MM.1S (cell line): ENCODE measurements at regions not wholly inside any gene's neighbourhood (a gene's known extent, or its start where the extent isn't known, plus 50 kb on each side); places are given as distances from the start of the nearest gene placed in this dataset.
A peak's percentile ranks its signal among the peaks of the same experiment; 100 is the strongest.

ENCODE experiments used
- DNase-seq: peaks from one replicate; pipeline ENCODE4 v3.0.0-alpha.2; 2015
- H2AFZ ChIP-seq: fragments of 300-600 bp; sonication (generic); 2 replicates; pipeline ENCODE4 v1.6.0; 2016; ENCODE audit warnings: antibody characterized with exemption, low read length
- H3F3A ChIP-seq: fragments of 300-600 bp; sonication (generic); 2 replicates; pipeline ENCODE4 v1.6.1; 2016; ENCODE audit warnings: mild to moderate bottlenecking, antibody characterized with exemption, low read length, moderate library complexity, mixed read lengths; ENCODE audit not compliant: insufficient read depth
- H3K27ac ChIP-seq: fragments of 300-600 bp; sonication (generic); 2 replicates; pipeline ENCODE4 v1.5.1; 2016; ENCODE audit warnings: mild to moderate bottlenecking, low read length
- H3K27me3 ChIP-seq: fragments of 300-600 bp; sonication (generic); replicated peaks from 2 replicates; pipeline ENCODE4 v1.6.0; 2016; ENCODE audit warnings: low read length; ENCODE audit not compliant: insufficient read depth
- H3K36me3 ChIP-seq: fragments of 300-600 bp; sonication (generic); replicated peaks from 2 replicates; pipeline ENCODE4 v1.6.1; 2016; ENCODE audit warnings: mild to moderate bottlenecking, low read length, mixed read lengths; ENCODE audit not compliant: insufficient read depth
- H3K4me1 ChIP-seq: fragments of 300-600 bp; sonication (generic); 2 replicates; pipeline ENCODE4 v1.6.1; 2016; ENCODE audit warnings: low read length, mixed read lengths
- H3K4me2 ChIP-seq: fragments of 300-600 bp; sonication (generic); 2 replicates; pipeline ENCODE4 v1.6.0; 2016; ENCODE audit warnings: low read depth, low read length
- H3K4me3 ChIP-seq: fragments of 300-600 bp; sonication (generic); 2 replicates; pipeline ENCODE4 v1.5.1; 2016; ENCODE audit warnings: low read length, mixed read lengths
- H3K79me2 ChIP-seq: fragments of 300-600 bp; sonication (generic); 2 replicates; pipeline ENCODE4 v1.6.1; 2016; ENCODE audit warnings: mixed run types, low read length, mixed read lengths
- H3K9ac ChIP-seq: fragments of 300-600 bp; sonication (generic); 2 replicates; pipeline ENCODE4 v1.6.1; 2016; ENCODE audit warnings: low read length, mixed read lengths
- H3K9me2 ChIP-seq: fragments of 300-600 bp; sonication (generic); replicated peaks from 2 replicates; pipeline ENCODE4 v1.6.1; 2016; ENCODE audit warnings: mild to moderate bottlenecking, low read length, mixed read lengths; ENCODE audit not compliant: insufficient read depth
- H3K9me3 ChIP-seq: fragments of 300-600 bp; sonication (generic); replicated peaks from 2 replicates; pipeline ENCODE4 v1.6.1; 2016; ENCODE audit warnings: mild to moderate bottlenecking, low read length, mixed read lengths; ENCODE audit not compliant: insufficient read depth
- H4K20me1 ChIP-seq: fragments of 300-600 bp; sonication (generic); 2 replicates; pipeline ENCODE4 v1.6.1; 2016; ENCODE audit warnings: mild to moderate bottlenecking, low read length, moderate library complexity, mixed read lengths; ENCODE audit not compliant: insufficient read depth
- CTCF ChIP-seq: fragments of 300-600 bp; sonication (generic); IDR thresholded peaks from 2 replicates; pipeline ENCODE4 v1.5.1; 2016; ENCODE audit warnings: antibody characterized with exemption, low read length, mixed read lengths
- EZH2 ChIP-seq: fragments of 300-600 bp; sonication (generic); optimal IDR thresholded peaks from 2 replicates; pipeline ENCODE3; 2017; ENCODE audit warnings: low read depth, mild to moderate bottlenecking, antibody characterized with exemption, low read length, mixed read lengths
- EZH2phosphoT487 ChIP-seq: fragments of 300-600 bp; sonication (generic); IDR thresholded peaks from 2 replicates; pipeline ENCODE4 v1.6.1; 2018; ENCODE audit warnings: antibody characterized with exemption, low read length

GRCh38 chr20:19824861-19825260, 66.8 kb downstream of the RIN2 start:
- no peak for TF ChIP-seq CTCF
- TF ChIP-seq EZH2phosphoT487 = no peak
- no peak for TF ChIP-seq EZH2
- Histone ChIP-seq H3K36me3 (no peaks in the 10 kb centered on the region), H3F3A (peaks cover 21% of the 10 kb centered on the region), H2AFZ (no peak overlapping the region), H3K4me1 (peaks cover 38% of the 10 kb centered on the region), H3K9ac (no peak overlapping the region), H3K9me2 (no peaks in the 10 kb centered on the region), H3K9me3 (no peaks in the 10 kb centered on the region), H3K27ac (no peak overlapping the region), H3K4me3 (no peak overlapping the region), H4K20me1 (no peaks in the 10 kb centered on the region), H3K27me3 (no peaks in the 10 kb centered on the region), H3K79me2 (no peaks in the 10 kb centered on the region), H3K4me2 (no peak overlapping the region)
- DNase-seq = no peak

DNA sequence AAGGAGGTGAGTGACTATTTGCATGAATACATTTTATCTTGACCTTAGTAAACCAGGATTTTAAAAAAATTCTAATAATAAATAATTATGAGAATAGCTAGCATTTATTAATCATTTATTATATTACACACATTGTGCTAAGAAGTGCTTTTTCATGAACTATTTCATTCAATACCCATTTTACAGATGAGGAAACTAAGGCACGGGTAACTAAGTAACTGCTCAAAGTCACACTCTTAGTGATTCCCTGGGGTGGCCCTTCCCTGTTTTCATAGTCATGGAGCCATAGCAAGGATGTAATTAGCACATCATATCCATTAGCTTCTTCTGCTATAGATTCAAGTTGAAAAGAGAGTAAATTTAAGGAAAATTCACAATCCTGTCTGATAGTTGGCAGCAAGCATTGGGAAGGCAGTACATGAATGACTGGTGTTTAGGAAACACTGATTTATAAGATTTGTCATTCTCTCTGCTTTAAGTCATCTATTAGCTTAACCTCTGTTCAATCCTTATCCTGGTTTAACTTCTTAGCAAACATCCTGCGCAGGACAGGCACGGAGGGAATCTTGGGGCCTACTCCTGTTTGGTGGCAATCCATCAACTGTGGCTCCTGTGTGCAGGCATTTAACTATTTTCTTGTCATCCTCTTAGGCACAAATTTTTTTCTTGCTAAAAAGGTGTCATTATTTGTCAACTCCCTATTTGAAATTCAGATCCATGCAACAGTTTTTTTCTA, 68.3 kb downstream of the RIN2 start:
- no peak overlapping the region for H2AFZ ChIP-seq
- DNase-seq = no peak
- H3K27me3 ChIP-seq = no peaks in the 10 kb centered on the region
- no peaks in the 10 kb centered on the region for H3K36me3 ChIP-seq
- H3K4me2 ChIP-seq = no peak overlapping the region
- H3F3A ChIP-seq = peaks cover 21% of the 10 kb centered on the region
- H3K9me2 ChIP-seq = no peaks in the 10 kb centered on the region
- H3K79me2 ChIP-seq = no peaks in the 10 kb centered on the region
- TF ChIP-seq EZH2phosphoT487 = no peak
- no peak overlapping the region for H3K9ac ChIP-seq
- H3K4me3 ChIP-seq = no peak overlapping the region
- H4K20me1 ChIP-seq = no peaks in the 10 kb centered on the region
- H3K27ac ChIP-seq = no peak overlapping the region
- H3K4me1 ChIP-seq = peaks cover 27% of the 10 kb centered on the region
- no peaks in the 10 kb centered on the region for H3K9me3 ChIP-seq

DNA sequence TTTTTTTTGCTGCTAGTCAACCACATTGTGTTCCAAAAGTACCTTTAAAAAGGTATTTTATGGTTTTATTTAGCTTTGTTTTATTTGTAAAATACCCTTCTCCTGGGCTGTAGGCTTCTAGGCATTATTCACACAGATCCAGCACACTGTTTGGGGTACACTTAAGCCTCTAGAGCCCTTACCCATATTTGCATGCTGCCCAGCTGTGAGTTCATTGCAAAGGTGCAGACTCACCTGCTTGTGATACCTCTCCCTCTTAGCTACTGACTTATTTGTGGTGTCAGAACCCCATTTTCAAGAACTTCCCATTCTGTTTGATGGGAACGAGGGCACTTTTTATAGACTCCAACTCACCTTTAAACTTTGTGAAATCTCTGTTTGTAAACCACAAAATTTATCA, 69.8 kb downstream of the RIN2 start:
- Histone ChIP-seq H3K36me3 (no peaks in the 10 kb centered on the region), H3K27ac (peak overlapping the region; percentile 44; the same call in 1 of the 2 replicates), H2AFZ (no peak overlapping the region), H3K9me2 (no peaks in the 10 kb centered on the region), H3K4me3 (0 out of 2 replicates have a peak overlapping the region, but pooled peaks have one; percentile 5), H4K20me1 (no peaks in the 10 kb centered on the region), H3K9me3 (no peaks in the 10 kb centered on the region), H3K4me1 (peaks cover 18% of the 10 kb centered on the region), H3K79me2 (no peaks in the 10 kb centered on the region), H3F3A (peaks cover 18% of the 10 kb centered on the region), H3K27me3 (no peaks in the 10 kb centered on the region), H3K4me2 (peak overlapping the region; percentile 71), H3K9ac (no peak overlapping the region)
- DNase-seq = peak; percentile 33
- TF ChIP-seq EZH2 (no peak), EZH2phosphoT487 (no peak), CTCF (no peak)

DNA sequence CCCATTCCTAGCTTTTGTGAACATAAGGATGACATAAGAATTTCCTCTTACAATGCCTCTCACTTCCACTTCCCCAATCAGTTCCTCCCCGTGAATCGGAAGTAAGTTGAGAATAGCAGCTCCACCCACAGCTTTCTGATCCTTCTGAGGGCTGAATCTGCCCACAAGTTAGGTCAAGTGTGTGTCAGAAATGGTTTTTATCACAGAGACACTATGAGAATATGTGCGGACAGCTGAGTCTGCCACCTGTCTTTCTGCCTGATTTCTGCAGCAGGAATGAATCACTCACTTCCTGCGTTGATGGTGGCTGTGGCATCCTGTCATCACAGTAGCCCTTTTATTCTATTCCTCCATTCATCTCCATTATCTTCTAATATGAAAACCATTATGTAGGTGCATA, 70.2 kb downstream of the RIN2 start:
- peaks cover 18% of the 10 kb centered on the region for H3F3A ChIP-seq
- H3K9ac ChIP-seq = no peak overlapping the region
- H3K27me3 ChIP-seq = no peaks in the 10 kb centered on the region
- DNase-seq = peak; percentile 89
- H3K79me2 ChIP-seq = no peaks in the 10 kb centered on the region
- peak overlapping the region; percentile 71 for H3K4me2 ChIP-seq
- no peaks in the 10 kb centered on the region for H4K20me1 ChIP-seq
- H3K4me1 ChIP-seq = peaks cover 18% of the 10 kb centered on the region
- H3K36me3 ChIP-seq = no peaks in the 10 kb centered on the region
- peak overlapping the region; percentile 44; the same call in 1 of the 2 replicates for H3K27ac ChIP-seq
- TF ChIP-seq EZH2phosphoT487 = no peak
- no peak for TF ChIP-seq EZH2
- TF ChIP-seq CTCF = peak; percentile 64
- no peaks in the 10 kb centered on the region for H3K9me3 ChIP-seq
- no peaks in the 10 kb centered on the region for H3K9me2 ChIP-seq
- H3K4me3 ChIP-seq = 0 out of 2 replicates have a peak overlapping the region, but pooled peaks have one; percentile 9
- no peak overlapping the region for H2AFZ ChIP-seq
